ENCODE measurements at regions not wholly inside any gene's neighbourhood (a gene's known extent, or its start where the extent isn't known, plus 50 kb on each side); places are given as distances from the start of the nearest gene placed in this dataset.
"Not testable (repeated sequence)": the region's sequence is repeated elsewhere in the genome, so short reads cannot be mapped to it uniquely, and the experiment has no call there.

DNA sequence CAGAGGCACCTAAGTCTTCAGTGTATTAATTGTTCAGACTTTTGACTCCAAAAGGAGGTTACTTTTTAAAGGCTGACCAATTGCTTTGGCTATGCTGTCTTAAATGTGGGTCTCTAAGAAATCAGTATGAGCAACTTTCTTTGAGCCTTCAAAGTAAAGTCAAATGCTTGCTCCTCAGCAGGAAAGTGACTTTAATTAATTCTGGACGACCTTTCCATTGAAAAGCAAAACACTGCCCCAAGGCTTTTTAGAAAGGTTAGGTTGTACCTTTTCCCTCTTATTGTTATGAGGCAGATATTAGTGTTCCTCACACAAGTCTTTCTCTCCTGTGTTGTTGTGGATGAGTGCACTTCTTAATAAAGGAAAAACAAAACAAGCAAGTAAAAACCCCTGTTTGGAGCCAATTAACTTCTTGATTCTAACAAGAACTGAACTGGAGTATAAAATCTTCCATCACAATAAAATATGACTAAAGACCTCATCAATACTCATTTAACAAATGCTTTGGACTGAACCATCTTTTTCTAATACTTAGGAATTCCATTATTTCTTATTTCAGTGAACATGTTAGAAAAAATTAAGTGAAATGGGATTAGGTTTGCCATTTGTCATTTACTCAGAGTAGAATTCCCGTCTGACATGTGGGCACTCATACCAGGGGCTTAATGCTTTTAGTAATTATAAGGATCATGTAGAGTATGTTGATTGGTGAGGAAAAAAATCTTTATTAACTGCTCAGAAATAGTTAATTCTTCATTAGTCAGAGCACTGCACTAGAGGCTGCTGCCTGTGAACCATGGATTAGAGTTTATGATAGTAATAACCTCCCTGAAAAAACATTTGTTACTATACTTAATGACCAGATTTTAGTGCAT, 159.1 kb upstream of the ZNF608 start:
- DNase-seq, result no peak

DNA sequence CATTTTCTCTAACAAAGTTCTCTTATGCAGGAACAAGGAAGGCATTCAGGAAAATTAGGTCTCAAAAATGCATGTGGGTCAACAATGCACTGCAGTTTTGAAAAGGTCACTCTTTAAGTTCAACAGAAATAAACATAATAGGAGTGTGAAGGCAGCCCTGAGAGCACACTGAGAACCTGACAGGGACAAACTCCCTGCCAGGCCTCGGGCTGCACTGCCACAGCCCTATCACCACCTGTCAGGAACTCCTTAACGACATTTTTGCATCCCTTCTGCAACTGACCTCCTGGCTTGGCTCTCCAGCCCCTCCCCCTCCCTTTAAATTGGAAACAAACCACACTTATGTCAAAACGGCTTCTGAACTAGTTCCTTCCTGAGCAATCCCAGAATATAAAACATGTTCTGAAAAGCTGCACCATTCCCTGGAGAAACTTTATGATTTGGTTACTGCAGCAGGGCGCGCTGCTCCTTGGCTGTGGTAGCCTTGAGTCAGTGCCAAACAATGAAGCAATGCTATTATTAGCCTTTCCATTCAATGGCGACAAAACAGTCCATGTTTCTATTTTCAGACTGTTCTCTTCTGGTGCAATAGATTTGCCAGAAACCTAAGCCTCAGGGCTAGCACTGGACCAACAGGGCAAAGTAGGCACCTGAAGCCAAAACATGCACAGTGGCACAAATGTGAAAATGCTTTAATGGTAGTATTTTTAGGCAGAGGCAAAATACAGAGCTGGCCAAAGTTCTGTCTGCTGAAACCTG, 160.1 kb upstream of the ZNF608 start:
- peak; percentile 91 for DNase-seq

DNA sequence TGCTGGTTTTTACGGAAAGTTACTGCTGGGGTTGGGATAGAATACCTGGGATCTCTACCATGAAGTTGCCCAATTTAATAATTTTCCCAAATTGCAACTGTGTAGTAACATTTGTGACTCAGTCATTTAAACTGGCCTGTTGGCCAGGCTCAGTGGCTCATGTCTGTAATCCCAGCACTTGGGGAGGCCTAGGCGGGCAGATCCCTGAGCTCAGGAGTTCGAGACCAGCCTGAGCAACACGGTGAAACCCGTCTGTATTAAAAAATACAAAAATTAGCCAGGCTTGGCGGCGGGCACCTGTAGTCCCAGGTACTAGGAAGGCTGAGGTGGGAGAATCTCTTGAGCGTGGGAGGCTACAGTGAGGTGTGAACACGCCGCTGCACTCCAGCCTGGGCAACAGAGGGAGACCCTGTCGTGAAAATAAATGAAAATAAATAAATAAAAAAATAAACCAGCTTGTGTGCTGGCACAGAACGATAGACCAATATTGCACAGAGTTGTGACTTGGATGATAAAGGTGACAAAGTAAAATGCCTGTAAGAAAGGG, 160.7 kb upstream of the ZNF608 start:
- no peak for DNase-seq

DNA sequence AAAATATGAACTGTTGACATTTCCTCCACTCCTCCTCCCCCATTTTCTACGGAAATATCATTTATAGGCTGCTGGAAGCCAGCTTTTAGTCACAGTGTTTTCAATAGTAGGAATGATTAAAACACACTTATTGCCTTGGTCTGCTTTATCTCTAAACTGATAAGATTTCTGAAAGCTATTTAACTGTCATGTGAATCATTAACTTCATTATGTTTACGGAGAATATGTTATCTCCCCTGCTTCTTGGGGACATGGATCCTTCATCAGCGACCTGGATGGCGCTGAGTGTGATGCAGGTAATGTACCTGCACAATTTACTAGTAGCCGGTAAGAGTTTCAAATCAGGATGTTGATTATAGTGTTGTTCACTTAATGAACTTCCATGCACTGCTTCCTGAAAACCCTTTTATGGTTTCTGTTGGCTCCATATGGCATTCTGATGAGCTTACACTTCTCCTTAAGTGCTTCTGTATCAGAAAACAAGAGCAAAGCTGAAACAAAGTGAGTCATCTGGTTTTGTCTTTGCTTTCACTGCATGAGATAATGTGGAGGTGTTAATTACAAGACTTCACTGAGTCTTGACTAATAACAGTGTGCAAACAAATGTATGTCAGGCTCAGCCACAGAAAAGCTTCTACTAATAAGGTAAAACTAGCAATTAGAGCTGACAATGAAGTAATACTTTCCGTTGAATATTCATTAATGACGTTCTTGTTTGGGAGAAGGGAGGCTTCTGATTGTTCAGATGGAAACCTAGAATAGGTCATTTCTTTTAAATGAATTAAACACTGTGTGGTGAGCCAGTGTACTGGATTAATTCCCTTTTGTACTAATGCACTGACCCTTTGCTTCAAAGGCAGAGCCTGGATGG, 162.4 kb upstream of the ZNF608 start:
- DNase-seq, result peak; percentile 34

DNA sequence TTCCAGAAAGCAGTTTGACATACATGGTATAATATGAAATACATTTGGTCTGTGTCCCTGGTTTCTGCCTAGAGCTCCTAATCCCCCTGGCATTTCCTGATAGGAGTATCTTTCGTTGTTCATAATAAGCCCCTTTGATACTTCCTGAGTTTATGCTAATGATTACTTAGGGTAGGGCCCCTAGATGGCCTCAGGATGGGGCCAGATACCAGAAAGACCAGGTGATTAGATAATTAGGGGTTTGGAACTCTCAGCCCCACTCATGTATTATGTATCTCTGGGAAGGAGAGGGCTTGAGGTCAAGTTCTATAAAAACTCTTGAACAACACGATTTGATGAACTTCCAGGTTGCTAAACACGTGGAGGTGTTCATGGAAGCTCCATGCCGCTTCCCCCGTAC, 163.3 kb upstream of the ZNF608 start:
- no peak for DNase-seq

DNA sequence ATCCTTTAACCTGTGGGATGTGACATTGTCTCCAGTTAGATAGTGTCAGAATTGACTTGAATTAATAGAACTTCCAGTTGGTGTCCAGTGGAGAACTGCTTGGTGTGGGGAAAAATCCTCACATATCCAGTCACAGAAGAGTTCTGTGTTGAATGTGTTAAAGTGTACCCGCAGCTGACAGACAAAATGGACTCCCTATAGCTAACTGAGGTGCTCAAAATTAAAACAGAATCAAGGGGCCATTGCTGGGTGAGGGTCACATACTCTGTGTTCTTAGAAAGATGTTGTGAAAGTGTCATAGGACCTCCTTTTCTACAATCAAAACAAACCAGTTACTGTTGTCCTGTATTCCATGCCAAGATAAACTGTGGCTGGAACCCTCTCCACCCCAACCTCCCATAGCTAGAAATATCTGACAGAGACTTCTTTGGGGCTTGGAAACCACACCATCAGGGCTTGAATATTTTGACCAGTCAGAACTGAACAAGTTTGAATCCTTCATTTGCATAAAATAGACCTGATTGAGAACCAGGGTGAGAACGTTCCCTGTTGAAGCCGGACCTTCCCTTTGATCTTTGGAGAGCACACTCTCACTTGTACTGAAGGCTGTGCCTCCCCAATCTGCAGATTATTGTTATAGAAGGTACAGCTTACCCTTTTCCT, 164.0 kb upstream of the ZNF608 start:
- DNase-seq, result no peak

DNA sequence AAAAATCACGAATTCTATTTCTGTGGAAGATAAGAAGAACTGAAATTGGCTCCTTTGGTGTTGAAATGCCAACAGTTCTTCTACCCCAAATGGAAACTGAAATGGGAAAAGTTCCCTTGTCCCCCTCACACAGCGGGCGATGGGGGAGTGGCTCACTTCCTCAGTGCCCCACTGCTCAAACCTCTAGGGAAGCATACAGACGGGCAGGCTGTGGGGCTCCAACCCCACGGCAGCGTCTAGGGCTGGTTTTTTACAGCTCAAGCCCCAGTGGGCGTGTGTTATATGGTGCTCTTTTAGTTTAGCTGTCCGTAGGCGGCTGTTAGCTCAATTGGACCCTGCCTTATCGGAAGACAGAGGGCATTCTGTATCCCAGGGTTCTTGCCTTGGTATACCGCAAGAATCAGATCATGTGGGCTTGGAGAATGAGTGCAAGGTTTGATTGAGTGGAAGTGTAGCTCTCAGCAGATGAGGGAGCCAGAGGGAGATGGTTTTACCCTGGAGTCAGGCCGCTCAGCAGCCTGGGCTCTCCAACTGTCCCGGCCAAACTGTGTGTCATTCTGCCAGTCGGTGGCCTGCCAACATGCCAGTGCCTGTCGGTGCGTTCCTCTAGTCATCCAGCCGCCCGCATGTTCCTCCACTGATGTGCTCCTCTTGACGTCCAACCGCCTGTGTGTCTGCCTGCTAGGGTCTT, 166.3 kb upstream of the ZNF608 start:
- DNase-seq, result no peak

DNA sequence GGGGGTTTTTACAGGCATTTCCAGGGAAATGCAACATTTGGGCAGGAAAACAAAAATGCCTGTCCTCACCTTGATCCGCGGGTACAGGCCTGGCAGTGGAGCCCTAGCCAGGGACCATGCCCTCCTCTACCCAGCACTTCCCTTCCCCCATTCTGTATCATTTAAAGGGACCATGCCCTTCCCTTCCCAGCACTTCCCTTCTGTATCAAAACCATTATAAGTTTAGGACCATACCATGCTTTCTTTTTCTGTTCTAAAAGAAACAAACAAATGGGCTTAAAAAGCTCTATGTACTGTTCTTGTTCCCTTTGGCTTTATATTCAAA, 166.9 kb upstream of the ZNF608 start:
- DNase-seq, result no peak

DNA sequence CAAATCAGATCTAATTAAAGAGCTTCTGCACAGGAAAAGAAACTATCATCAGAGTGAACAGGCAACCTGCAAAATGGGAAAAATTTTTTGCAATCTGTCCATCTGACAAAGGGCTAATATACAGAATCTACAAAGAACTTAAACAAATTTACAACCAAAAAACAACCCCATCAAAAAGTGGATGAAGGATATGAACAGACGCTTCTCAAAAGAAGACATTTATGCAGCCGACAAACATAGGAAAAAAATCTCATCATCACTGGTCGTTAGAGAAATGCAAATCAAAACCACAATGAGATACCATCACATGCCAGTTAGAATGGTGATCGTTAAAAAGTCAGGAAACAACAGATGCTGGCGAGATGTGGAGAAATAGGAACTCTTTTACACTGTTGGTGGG, 169.9 kb upstream of the ZNF608 start:
- not testable (repeated sequence) for DNase-seq

DNA sequence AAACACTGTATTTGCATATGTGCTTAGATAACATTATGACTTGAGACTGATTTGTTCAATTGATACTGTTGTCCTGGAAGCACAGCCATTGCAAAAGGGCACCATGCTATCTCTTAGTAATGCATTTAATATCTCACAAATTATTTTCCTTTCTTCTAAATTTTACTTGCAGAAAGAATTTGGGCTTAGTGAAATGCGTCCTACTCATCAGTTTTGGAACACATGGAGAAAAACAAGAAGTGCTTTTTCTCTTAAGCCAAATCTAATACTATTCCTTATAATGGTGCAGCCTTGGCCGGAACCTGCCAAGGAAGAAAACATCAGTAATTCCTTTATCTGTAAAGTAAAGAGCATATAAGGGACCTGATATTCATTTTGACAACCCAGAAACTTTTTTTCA, 172.2 kb upstream of the ZNF608 start:
- DNase-seq, result no peak

DNA sequence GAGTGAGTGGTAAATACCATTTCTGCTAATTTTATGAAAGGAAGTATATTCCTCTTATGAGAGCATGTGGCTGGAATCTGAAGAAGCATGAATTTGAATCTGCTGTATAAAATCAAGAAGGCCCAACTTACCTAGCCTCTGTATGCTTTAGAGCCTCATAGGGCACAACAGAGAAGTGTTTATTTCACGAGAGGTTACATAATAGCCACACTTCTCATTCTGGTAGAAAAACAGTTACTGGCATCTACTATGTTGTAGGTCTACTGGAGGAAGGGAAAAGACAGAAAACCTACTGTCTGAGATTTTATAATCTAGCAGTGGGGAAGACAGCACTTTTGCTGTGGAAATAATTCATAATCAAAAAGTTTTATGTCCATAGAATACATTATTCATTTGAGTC, 172.6 kb upstream of the ZNF608 start:
- no peak for DNase-seq

DNA sequence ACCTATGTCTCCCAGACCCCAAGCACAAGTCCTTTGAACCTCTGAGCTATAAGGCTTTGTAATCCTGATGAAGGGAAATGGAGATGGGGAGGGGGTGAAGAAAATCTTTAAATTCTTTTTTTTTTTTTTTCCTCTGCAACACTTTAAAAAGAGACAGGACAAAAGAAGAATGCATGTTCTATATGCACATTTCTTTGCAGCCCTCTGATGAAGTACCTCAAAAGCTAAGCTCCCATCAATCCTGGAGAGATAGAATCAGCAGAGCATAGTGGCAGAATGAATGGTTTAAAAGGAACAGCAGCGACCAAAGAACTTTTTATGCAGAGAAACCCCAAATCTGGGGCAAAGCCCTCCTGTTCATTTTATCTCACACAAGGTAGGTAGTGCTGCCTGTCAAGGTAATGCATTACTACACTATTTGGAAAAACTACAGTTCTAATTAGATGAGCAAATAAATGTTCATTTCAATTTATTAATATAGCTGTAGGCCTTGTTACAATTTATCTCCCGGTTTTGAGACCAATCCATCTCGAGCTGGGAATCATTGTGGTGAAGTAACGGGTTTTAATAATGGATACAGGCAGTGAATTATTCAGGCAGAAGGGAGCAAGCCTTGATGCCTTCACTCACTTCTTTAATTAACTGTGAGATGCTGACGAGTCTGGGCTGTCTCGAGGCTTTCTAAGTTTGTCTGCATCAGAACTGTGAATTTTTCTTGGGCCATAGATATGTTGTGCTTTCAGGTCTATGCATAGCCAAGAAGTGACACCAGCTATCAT, 173.5 kb upstream of the ZNF608 start:
- DNase-seq, result no peak

DNA sequence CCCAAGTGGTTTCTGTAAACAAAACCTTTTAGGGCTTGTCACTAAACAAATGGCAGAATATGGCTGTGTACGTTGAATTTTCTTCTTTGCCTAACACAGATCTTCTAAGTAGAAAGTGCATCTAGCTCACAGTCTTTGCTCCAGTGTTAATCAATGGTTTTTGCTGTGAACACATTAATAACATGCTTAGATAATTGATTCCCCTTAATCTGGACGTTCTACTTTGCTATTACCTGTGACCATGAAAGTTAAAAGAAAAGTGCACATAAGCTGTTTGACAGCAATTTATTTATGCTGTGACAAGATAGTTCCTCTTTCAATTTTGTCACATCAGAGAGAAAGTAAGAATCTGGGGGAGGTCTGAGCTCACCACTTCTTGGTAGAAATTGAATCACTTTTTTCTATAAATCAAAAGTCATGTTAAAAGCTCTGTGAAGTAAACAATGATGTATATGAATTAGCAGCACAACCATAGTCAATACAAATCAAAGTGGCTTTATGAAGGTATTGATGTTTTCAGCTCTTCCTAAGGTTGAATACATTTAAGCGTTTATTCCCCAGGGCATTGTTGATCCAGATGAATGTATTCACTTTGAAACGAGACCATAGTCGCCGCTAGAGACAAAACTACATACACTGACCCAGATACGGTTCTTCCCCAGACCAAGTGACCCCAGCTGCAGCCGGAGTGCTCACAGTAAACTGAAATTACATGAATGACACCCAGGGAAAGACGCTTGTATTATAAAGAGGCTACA, 174.6 kb upstream of the ZNF608 start:
- no peak for DNase-seq

DNA sequence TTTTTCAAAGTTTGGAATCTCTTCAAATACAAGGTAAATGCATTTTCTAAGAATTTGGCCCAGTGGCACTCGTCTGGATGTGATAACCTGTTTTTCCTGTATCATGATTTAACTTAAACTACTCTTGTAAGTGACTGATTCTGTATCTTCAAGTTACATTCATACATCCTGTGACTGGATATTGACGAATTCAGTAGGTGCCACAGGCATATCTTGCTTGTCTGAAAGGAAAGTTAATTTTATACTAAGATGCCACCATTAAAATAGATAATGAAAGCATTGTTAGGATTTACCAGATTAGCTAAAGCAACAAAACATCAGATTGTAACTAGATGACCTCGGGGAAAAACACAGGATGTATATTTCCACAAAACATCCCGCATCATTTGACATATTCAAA, 175.3 kb upstream of the ZNF608 start:
- no peak for DNase-seq

DNA sequence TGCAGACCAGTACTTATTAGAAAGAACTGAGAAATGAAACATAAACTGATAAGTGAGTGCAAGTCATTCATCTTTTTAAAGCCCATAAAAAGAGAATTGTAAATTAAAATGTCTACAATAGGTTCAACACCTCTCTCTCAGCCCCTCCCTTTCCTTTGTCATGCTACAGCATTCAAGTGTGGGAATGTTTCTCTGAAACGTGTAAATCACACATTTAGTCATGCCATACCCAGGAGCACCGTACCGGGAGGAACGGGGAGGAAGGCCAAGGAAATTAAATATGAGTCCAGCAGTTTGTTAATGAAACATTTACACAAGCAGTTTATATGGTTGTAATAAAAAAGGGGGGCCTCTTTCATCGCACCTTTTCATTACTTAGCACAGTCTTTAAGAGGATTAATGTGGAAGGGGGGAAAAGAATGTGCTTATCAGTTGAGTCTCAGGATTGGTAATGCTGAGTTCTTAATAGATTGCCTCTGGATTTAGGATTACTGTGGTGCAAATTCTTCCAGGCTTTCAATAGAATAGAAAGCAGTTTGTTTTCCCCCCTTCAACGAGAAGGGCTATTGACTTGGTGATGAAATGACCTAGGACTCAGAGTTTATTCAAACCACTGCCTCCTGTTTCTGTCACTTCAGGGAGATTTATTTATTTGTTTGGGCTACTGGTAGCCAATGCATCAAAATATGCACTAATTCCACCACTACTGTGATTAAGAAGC, 176.0 kb upstream of the ZNF608 start:
- DNase-seq, result no peak

DNA sequence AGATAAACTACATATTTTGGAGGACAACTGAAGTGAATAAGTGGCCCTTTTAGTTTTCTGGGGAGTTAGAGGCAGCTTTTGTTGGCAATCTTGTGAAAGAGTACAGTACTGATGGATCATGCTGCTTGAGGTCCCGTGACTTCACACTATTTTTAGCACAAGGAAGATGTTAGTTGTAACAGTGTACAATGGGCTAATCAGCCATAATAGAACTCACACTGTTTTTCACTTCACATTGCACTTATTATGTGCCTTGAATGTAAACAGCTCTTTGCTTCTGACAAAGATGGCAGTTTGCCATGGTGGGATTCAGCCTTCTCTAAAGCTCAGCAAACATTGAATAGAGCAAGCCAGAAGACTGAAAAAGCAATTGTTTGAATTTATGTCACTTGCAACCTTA, 176.7 kb upstream of the ZNF608 start:
- DNase-seq, result no peak

DNA sequence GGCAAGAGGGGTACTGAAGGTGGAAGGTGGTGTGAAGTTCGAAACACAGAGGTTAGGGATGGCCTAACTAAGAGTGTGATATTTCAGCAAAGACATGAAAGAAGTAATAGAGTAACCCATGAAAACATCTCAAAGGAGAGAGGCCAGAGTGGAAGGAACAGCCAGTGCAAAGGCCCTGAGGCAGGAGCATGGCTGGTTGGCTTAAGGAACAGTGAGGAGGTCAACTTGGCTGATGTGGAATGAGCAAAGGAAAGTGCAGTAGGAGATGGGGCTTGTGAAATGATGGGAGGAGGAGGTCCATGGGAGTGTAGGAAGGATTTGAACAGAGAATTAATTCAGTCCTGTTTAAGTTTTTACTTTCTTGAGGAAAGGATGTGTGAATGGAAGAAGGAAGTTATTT, 178.3 kb upstream of the ZNF608 start:
- no peak for DNase-seq

DNA sequence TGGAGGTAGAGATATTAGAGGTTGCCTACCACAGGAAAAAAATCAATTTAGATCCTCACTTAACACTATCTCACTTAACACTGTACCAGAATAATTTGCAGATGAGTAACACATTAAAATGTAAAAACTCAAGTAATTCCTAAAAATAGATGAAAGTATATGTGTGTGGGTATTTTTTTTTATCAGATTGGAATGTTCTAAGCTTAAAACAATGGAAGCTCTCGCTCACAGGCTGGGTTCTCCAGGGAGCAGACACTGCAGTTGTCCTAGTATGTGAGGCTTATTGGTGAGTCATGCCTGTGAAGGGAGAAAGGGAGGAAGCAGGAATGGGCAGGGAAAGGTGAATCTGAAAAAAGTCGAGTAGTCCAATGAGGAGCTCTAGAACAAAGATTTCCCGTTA, 181.3 kb upstream of the ZNF608 start:
- DNase-seq, result peak; percentile 67

DNA sequence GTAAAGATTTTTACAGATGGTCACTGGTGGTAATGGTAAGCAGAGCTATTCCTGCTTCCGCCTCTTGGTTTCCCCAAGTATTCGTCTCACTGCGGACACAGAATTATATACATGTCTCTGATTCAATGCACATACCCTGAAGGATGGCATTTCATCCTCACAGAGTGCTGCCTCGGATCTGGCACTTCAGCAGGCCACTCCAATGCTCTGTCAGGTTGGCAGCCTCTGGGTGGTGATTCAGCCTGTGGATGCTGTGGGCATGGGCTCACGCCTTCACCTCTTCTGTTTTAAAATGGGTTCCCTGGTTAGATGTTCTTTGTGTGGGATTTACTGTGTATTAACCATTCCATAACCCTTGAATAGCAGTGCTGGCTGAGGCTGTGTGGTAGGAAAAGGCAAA, 182.6 kb upstream of the ZNF608 start:
- no peak for DNase-seq

Data from fibroblast of upper back skin (primary cell).